ENCODE measurements at regions not wholly inside any gene's neighbourhood (a gene's known extent, or its start where the extent isn't known, plus 50 kb on each side); places are given as distances from the start of the nearest gene placed in this dataset.

DNA sequence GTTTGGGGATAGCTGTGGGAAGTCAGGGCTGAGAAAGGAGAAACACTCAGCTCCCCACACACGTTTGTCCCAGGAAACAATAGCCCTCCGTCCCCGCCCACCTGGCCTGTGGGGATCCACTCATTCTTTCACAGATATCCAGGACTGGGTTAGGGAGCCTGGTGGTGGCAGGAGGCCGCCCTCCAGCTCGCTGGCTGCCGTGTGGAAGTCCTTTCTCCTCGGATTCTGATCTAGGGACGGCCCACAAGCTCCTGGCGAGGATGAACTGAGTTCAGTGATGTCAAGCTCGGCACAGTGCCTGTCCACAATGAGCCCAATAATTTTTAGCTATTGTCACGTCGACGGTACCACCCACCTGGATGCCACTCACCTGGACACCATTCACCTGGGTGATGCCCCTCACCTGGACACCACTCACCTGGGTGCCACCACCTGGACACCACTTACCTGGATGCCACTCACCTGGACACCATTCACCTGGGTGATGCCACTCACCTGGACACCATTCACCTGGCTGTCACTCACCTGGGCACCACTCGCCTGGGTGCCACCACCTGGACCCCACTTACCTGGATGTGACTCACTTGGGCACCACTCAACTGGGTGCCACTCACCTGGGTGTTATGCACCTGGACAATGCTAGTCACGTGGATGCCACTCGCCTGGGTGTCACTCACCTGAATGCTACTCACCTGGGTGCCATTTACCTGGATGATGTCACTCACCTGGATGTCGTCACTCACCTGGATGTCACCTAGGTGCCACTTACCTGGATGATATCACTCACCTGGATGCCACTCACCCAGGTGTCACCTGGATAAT is 172.5 kb upstream of the FOXF1 start:
- no peaks in the 10 kb centered on the region for H3K9me2 ChIP-seq (replicated peaks; ENCODE audit: control insufficient read depth, low read length)
- H3K4me2 ChIP-seq (ENCODE audit: low read length): no peak overlapping the region
- no peak overlapping the region for H3K27ac ChIP-seq (ENCODE audit: low read depth, low read length)
- no peaks in the 10 kb centered on the region for H3K9me3 ChIP-seq (ENCODE audit: control insufficient read depth, insufficient read depth, low read length)
- no peak overlapping the region for H3K4me3 ChIP-seq (ENCODE audit: low read length)
- no peaks in the 10 kb centered on the region for H3F3A ChIP-seq (ENCODE audit: control insufficient read depth, insufficient read depth)
- no peaks in the 10 kb centered on the region for H3K79me2 ChIP-seq (ENCODE audit: control insufficient read depth, low read length)
- H4K20me1 ChIP-seq (ENCODE audit: control insufficient read depth, insufficient read depth, low read depth, low read length): no peaks in the 10 kb centered on the region
- no peaks in the 10 kb centered on the region for H3K27me3 ChIP-seq (ENCODE audit: control insufficient read depth, low read length)
- TF ChIP-seq CTCF (IDR thresholded peaks at IDR 0.05; ENCODE audit: low read depth, low read length, poor library complexity, severe bottlenecking): no peak
- no peak for TF ChIP-seq EZH2phosphoT487 (IDR thresholded peaks at IDR 0.05; ENCODE audit: borderline replicate concordance, low read length)
- H3K4me1 ChIP-seq (ENCODE audit: control insufficient read depth, low read length): no peaks in the 10 kb centered on the region
- no peaks in the 10 kb centered on the region for H3K36me3 ChIP-seq (ENCODE audit: control insufficient read depth, low read length)

- Histone ChIP-seq H3K27me3 (ENCODE audit: control insufficient read depth, low read length) (no peaks in the 10 kb centered on the region), H3K4me2 (ENCODE audit: low read length) (no peak overlapping the region), H3K4me3 (ENCODE audit: low read length) (no peak overlapping the region), H3K27ac (ENCODE audit: low read depth, low read length) (no peak overlapping the region), H3K4me1 (ENCODE audit: control insufficient read depth, low read length) (no peaks in the 10 kb centered on the region), H3F3A (ENCODE audit: control insufficient read depth, insufficient read depth) (no peaks in the 10 kb centered on the region), H3K36me3 (ENCODE audit: control insufficient read depth, low read length) (no peaks in the 10 kb centered on the region), H4K20me1 (ENCODE audit: control insufficient read depth, insufficient read depth, low read depth, low read length) (no peaks in the 10 kb centered on the region), H3K79me2 (ENCODE audit: control insufficient read depth, low read length) (no peaks in the 10 kb centered on the region), H3K9me3 (ENCODE audit: control insufficient read depth, insufficient read depth, low read length) (no peaks in the 10 kb centered on the region), H3K9me2 (replicated peaks; ENCODE audit: control insufficient read depth, low read length) (no peaks in the 10 kb centered on the region)
- TF ChIP-seq EZH2phosphoT487 (IDR thresholded peaks at IDR 0.05; ENCODE audit: borderline replicate concordance, low read length): no peak
- TF ChIP-seq CTCF (IDR thresholded peaks at IDR 0.05; ENCODE audit: low read depth, low read length, poor library complexity, severe bottlenecking): no peak
Measured at GRCh38 chr16:86338403-86339115, 171.8 kb upstream of the FOXF1 start.

- H4K20me1 ChIP-seq (ENCODE audit: control insufficient read depth, insufficient read depth, low read depth, low read length): no peaks in the 10 kb centered on the region
- no peaks in the 10 kb centered on the region for H3F3A ChIP-seq (ENCODE audit: control insufficient read depth, insufficient read depth)
- H3K9me2 ChIP-seq (replicated peaks; ENCODE audit: control insufficient read depth, low read length): no peaks in the 10 kb centered on the region
- no peaks in the 10 kb centered on the region for H3K79me2 ChIP-seq (ENCODE audit: control insufficient read depth, low read length)
- H3K4me2 ChIP-seq (ENCODE audit: low read length): no peak overlapping the region
- no peak overlapping the region for H3K4me3 ChIP-seq (ENCODE audit: low read length)
- H3K4me1 ChIP-seq (ENCODE audit: control insufficient read depth, low read length): no peaks in the 10 kb centered on the region
- H3K27ac ChIP-seq (ENCODE audit: low read depth, low read length): no peak overlapping the region
- peaks cover 3% of the 10 kb centered on the region; the same call in 1 of the 2 replicates for H3K27me3 ChIP-seq (ENCODE audit: control insufficient read depth, low read length)
- no peak for TF ChIP-seq EZH2phosphoT487 (IDR thresholded peaks at IDR 0.05; ENCODE audit: borderline replicate concordance, low read length)
- no peak for TF ChIP-seq CTCF (IDR thresholded peaks at IDR 0.05; ENCODE audit: low read depth, low read length, poor library complexity, severe bottlenecking)
- no peaks in the 10 kb centered on the region for H3K36me3 ChIP-seq (ENCODE audit: control insufficient read depth, low read length)
- no peaks in the 10 kb centered on the region for H3K9me3 ChIP-seq (ENCODE audit: control insufficient read depth, insufficient read depth, low read length)
Measured at GRCh38 chr16:86342161-86342834, 168.0 kb upstream of the FOXF1 start.

Data from DOHH2 (cell line).